ENCODE measurements at regions not wholly inside any gene's neighbourhood (a gene's known extent, or its start where the extent isn't known, plus 50 kb on each side); places are given as distances from the start of the nearest gene placed in this dataset.
"Not testable (repeated sequence)": the region's sequence is repeated elsewhere in the genome, so short reads cannot be mapped to it uniquely, and the experiment has no call there.

DNA sequence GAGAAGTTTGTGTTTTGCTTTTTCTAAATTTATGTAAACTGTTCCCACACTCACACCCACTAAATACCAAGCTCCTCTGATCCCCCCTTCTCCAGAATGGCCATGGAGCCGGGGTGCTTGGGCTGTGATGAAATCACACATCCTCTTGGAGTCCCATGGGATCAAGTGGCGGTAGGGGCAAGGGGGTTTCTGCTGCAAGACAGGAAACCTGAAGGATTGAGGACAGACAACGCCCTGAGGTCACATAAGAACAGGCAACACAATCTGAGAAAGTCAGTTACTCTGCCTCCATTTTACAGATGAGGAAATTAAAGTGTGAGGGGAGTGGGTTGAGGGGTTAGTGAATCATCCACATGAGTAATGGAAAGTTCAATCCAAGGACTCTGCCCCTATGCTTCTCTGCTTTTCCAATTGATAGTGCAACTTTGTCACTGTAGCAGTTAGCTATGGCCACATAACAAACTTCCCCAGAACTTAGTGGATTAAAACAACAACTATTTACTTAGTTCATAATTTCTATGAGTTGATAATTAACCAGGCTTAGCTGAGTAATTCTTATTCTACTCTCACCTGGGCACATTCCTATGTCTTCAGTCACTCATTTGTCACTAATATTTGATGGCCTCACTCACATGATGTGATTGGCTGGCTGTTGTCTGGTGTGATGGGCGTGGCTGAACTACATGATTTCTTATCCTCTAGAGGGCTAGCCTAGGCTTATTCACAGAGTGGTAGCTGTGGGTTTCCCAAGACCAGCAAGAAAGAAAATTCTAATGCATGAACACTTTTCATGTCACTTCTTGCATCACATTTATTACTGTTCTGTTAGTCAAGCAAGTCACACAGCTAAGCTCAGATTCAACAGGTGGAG lies 77.3 kb upstream of the ADRA1D start:
- no peak for DNase-seq (ENCODE audit: low spot score)

DNA sequence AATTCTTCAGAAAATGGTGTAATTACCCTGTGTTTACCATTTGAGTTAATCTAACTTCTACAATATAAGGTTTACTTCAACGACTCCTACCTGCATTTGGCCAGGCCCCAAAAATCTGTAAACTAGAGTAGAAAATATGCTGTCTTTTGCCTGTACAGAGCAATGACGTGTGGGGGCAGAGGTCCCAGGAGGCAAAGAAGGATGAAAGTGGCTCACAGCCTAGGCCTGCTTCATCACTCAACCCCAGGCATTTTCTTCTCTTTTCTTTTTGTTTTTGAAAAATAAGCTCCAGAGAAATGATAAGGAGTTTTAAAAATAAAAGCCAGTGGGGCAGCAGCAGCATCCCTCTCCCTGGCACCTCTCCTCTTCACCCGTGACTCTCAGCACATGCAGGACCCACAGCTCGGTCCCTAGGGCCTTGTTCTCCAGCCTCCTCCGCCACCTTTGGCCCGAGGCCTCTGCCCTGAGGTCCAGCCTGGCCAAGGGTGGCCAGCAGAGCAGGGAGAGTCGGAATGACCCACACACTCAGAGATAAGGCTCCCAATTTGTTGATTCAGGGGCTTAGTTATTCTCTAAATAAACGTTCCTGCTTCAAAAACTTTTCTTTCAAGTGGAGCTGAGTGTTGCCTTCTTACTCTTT lies 76.6 kb upstream of the ADRA1D start:
- no peak for DNase-seq (ENCODE audit: low spot score)
- intact Hi-C loops (cut with DNase I) = no loop called here

More for the DNA sequence above, 77.3 kb upstream of the ADRA1D start:
- intact Hi-C loops (cut with DNase I) = no loop called here

GRCh38 chr20:4324611-4325243 lies 75.6 kb upstream of the ADRA1D start:
- intact Hi-C loops (cut with DNase I) = no loop called here
- DNase-seq (ENCODE audit: low spot score) = no peak

DNA sequence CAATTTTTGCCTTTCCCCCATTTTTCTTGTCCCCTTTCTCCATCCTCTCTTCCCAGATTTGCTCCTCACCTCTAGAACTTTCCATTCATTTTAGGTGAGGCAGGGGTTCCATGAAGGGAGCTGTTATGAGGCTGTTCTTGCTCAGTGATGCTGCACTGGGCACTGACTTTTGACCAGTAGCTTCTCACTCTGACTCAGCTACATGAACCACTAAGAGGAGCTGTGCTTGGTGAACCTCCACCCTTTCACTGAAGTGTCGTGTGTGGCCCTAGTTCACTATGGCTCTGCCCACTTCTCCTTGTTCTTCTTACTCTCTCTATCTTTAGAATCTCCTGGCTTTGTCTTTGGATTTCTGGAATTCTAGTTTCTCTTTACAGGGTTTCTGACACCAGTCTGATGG lies 73.4 kb upstream of the ADRA1D start:
- intact Hi-C loops (cut with DNase I) = no loop called here
- DNase-seq (ENCODE audit: low spot score) = no peak

DNA sequence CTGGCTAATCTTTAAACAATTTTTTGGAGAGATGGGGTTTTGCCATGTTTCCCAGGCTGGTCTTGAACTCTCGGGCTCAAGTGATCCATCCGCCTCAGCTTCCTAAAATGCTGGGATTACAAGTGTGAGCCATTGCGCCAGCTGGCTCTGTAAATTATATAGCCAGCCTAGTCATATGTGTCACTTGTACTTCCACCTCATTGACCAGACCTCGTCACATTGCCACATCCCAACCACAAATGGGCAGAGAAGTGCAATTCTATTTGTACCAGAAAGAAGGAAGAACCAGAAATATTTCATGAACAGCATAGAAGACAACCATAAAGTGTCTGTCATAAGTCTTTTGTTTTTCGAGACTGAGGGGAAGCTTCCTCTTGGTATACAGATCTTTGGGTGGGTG lies 71.2 kb upstream of the ADRA1D start:
- DNase-seq (ENCODE audit: low spot score) = no peak

DNA sequence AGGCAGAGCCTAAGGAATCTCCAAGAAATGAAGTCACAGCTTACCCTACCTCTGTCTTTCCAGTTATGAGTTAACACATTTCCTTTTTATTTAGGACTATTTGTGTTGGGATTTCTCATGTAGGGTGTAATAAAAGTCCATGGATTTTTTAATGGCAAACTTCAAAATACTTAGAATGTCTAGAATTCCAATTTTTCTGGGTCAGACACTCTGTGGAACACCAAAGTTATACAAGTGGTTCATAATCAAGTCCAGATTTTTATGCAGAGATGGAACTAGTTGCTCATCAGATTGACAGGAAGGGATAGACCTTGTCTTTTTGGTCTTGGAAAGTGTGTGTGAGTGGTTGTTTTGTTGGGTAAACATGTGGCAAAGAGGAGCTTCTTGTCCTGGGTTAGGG lies 69.8 kb upstream of the ADRA1D start:
- intact Hi-C loops (cut with DNase I) = no loop called here
- no peak for DNase-seq (ENCODE audit: low spot score)

More for the DNA sequence above, 71.2 kb upstream of the ADRA1D start:
- intact Hi-C loops (cut with DNase I) = no loop called here

GRCh38 chr20:4310616-4311015 lies 61.5 kb upstream of the ADRA1D start:
- DNase-seq (ENCODE audit: low spot score); intact Hi-C loops (cut with DNase I): not testable (repeated sequence)

DNA sequence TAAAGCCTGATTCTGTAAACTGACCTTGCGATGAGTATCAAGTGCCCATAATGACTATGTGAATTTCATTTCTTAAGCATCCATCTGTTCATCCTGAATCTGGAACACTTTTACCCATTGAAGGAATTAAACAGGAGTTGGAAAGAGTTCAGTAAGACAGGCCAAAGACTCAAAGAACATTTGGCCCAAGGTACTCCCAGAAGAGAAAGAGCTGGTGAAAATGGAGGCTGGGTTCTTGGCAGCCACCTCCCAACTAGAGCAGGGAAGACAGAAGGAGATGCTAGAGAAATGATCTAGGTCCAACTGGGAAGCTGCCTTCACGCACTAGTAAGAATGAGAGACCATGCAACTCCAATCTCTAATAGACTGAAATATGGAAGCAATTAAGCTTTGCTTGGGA lies 57.1 kb upstream of the ADRA1D start:
- no peak for DNase-seq (ENCODE audit: low spot score)
- intact Hi-C loops (cut with DNase I) = no loop called here

GRCh38 chr20:4305091-4305490 lies 56.0 kb upstream of the ADRA1D start:
- intact Hi-C loops (cut with DNase I) = no loop called here
- no peak for DNase-seq (ENCODE audit: low spot score)

GRCh38 chr20:4304601-4305000 lies 55.5 kb upstream of the ADRA1D start:
- no peak for DNase-seq (ENCODE audit: low spot score)
- intact Hi-C loops (cut with DNase I) = no loop called here

- DNase-seq (ENCODE audit: low spot score) = no peak
- intact Hi-C loops (cut with DNase I) = no loop called here
Observed at GRCh38 chr20:4303136-4303535, 54.0 kb upstream of the ADRA1D start.

DNA sequence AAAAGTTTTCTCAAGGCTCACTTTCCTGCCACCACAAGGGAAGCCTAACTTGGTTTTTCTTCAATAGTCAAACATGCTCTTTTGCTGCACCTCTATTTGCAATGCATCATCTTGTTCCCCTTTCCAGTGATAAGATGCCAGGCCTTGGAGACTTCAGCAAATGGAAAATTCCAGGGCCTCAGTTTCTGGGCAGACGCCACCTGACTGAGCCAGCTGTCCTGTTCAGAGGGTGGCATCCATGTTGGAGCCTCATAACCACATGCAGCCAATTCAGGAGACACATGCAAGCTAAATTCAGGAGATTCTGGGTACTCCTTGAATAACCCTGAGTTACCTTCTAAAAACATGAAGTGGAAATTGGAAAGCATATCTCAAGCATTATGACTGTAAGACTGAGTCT lies 51.8 kb upstream of the ADRA1D start:
- no peak for DNase-seq (ENCODE audit: low spot score)
- intact Hi-C loops (cut with DNase I) = no loop called here

DNA sequence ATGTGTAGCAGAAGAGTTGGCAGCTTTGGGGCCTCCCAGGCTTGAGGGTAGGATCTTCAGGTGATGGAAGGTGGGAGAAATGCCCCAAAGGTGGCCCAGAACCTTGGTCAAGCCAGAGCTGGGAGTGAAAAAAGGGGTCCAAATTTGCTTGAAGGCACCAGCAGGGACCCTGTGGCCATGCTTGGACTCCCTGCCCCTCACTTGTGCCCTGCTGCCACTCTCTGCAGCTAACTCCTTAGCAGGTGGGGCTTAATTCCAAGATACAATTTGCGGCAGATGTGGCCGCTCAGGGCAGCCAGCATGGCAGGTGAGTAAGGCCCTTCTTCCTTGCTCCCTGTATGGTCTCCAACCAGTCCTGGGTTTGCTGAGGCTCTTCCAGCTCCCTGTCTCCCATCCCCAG lies 51.3 kb upstream of the ADRA1D start:
- intact Hi-C loops (cut with DNase I) = no loop called here
- DNase-seq (ENCODE audit: low spot score) = no peak

DNA sequence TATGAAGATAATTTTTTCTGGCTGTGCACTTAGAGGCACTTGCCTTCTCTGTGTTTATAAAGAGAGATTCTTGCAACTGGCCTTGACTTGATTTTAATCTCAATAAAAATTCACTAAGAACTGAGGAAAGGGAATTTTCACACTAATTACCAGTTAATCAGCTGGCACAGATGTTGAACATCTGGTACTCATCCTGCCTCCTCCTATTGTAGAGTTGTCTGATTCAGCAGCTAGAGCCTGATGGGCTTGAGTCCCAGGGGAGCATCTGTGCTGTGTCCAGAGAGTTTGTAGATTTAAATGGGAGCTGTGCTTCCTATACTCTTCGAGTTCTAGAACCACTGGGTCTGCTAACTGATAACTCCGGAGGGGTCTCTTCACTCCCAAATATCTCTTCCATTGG lies 50.7 kb upstream of the ADRA1D start:
- intact Hi-C loops (cut with DNase I) = no loop called here

GRCh38 chr20:4299216-4299615 lies 50.1 kb upstream of the ADRA1D start:
- intact Hi-C loops (cut with DNase I) = no loop called here
- DNase-seq (ENCODE audit: low spot score) = no peak

More for the DNA sequence above, 50.7 kb upstream of the ADRA1D start:
- DNase-seq (ENCODE audit: low spot score) = no peak
